HG02642 (cell line): ENCODE measurements at regions not wholly inside any gene's neighbourhood (a gene's known extent, or its start where the extent isn't known, plus 50 kb on each side); places are given as distances from the start of the nearest gene placed in this dataset.

Source experiments
- ATAC-seq: cut with Tn5 transposase; IDR thresholded peaks from one replicate; pipeline ENCODE4 v1.9.1; 2021; ENCODE audit warnings: mild to moderate bottlenecking; ENCODE audit not compliant: unreplicated experiment, poor library complexity

GRCh38 chr3:135895106-135895733 is 70.3 kb upstream of the PPP2R3A start:
- no peak for ATAC-seq

GRCh38 chr3:135895734-135896121 is 69.8 kb upstream of the PPP2R3A start:
- no peak for ATAC-seq

- no peak for ATAC-seq
These were observed 68.9 kb upstream of the PPP2R3A start for GRCh38 chr3:135896613-135897012.

GRCh38 chr3:135897715-135898114 is 67.8 kb upstream of the PPP2R3A start:
- no peak for ATAC-seq

GRCh38 chr3:135898774-135899173 is 66.8 kb upstream of the PPP2R3A start:
- ATAC-seq = no peak

DNA sequence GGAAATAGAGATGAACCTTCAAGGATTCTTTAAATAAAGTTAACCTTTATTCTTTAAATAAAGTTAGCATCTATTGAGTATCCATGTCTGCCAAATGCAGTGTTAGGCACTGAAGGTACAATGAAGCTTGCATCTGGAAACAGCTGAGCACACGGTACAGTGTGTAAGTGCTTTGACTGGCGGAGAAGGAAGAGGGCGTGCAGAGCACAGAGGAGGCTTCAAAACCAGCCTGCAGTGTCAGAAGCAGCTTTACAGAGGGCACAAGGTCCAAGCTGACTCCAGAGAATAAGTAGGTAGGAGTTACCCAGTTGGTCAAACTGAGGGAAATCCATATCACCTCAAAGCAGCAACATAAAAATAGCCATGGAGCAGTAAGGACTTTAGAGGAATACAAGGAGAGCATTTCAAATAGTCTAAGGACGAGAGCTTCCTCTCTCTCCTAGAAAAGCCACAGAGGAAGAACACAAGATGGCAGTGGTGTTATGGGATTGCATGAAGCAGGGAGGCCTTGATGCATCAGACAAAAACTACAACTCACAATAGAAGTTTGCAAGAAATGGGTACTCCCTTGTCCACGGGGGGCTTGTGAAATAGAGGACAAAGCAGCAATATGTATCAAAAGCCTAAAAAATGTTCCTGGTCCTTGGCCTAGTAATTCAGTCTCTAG is 60.3 kb upstream of the PPP2R3A start:
- ATAC-seq = no peak

- no peak for ATAC-seq
These were observed 57.9 kb upstream of the PPP2R3A start for GRCh38 chr3:135907422-135908165.

GRCh38 chr3:135908225-135908624 is 57.3 kb upstream of the PPP2R3A start:
- ATAC-seq = no peak

DNA sequence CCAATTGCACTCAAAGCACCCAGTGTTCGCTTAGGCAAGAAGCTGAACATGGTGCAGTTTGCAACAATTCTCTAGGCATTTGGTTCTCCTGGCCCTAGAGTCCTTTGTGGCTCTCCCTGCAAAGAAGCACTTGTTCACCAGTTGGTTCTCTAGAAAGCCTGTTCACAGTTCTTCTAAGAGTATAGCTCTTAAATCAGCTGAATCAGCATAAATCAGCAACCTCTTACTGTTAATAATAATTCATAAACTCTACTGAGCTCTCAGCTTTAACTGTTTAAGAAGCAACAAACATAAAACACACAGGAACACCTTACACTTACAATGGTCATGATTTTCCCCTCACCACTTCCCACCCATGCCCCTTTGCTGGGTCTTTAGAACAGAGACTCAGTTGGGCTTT is 56.8 kb upstream of the PPP2R3A start:
- no peak for ATAC-seq

- no peak for ATAC-seq
These were observed 54.4 kb upstream of the PPP2R3A start for GRCh38 chr3:135911110-135911509.

GRCh38 chr3:135915206-135915605 is 50.3 kb upstream of the PPP2R3A start:
- ATAC-seq = no peak
